LNCAP (cell line): ENCODE measurements at regions not wholly inside any gene's neighbourhood (a gene's known extent, or its start where the extent isn't known, plus 50 kb on each side); places are given as distances from the start of the nearest gene placed in this dataset.

Experiments used
- CTCF ChIP-seq: fragments of 450-650 bp; IDR thresholded peaks from 2 replicates; pipeline ENCODE4 v1.5.1; 2017; ENCODE audit warnings: mild to moderate bottlenecking

DNA sequence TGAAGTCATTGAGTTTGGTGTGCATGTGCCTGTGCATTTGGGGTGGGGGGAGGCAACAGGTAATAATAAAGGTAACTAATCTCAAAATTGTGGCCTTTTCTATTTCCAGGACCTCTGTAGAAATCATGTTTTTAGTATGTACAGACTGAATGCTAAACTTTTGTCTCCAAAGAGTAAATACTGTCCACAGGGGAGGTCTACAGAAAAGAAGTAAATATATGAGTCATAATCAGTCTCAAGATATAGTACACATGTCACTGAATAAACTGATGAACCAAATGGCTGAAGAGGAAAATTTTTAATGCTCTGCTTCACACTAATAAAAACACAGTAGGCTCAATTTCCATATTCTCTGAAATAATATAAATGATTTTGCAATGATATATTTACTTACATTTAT lies 440.4 kb upstream of the ZFP42 start:
- TF ChIP-seq CTCF: no peak

- no peak for TF ChIP-seq CTCF
These were observed 437.2 kb upstream of the ZFP42 start for GRCh38 chr4:187558391-187558790.

GRCh38 chr4:187562345-187562744 lies 433.2 kb upstream of the ZFP42 start:
- TF ChIP-seq CTCF: no peak

DNA sequence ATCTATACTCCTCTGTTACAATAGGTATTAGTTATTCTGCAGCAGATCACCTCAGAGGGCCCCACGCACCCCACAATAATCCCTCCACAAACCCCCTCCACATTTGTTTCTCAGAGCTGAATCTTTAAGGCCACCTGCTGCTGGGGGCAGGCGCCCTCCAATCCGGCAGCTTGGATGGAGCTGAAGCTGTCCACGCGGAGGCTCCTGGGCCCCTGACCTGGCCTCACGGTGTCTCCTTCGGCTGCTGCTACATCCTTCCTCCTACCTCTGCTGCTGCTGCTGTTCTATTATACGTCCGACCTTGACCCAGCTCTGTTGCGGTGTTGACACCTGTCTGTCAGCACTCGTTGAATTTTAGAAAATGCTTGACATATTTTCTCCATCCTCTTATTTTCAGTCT lies 430.2 kb upstream of the ZFP42 start:
- no peak for TF ChIP-seq CTCF

DNA sequence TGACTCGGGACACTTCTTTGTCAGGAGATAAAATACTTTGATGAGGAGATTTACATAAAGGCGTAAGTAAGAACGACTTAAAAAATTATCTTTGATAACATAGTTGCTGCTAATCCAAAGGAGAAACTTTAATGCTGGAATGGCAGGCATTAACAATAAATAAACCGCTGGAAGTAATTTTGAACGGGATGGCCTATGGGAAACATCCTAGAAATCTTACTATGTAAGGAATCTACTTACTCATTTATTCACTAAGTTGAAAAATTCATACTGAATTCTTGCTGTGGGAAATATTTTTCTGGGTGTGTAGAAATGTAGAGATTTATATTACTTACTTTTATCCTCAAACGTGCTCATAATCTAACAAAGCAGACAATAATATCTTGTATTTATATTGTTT lies 425.7 kb upstream of the ZFP42 start:
- TF ChIP-seq CTCF: no peak

DNA sequence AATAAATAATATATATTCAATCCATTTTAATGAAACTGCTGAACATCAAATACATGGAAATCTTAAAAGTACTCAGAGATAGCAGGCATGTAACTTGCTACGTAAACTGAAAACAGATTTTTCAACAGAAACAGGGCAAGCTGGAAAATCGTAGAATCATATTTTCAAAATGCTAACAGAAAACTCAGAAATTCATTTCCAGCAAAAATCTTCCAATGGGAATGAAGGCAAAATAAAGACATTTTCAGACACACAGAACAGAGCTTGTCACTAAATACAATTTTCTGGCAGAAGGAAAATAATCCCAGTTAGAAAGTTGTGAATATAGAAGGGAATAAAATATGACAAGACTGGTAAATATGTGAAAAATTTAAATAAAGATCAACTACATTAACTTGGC lies 419.9 kb upstream of the ZFP42 start:
- no peak for TF ChIP-seq CTCF

- TF ChIP-seq CTCF: no peak
These were observed 418.8 kb upstream of the ZFP42 start for GRCh38 chr4:187576751-187577150.

- TF ChIP-seq CTCF: no peak
These were observed 417.6 kb upstream of the ZFP42 start for GRCh38 chr4:187577941-187578480.
